GM12891 (cell line): ENCODE measurements at regions not wholly inside any gene's neighbourhood (a gene's known extent, or its start where the extent isn't known, plus 50 kb on each side); places are given as distances from the start of the nearest gene placed in this dataset.

Experiments
- DNase-seq: peaks from one replicate; pipeline ENCODE4 v3.0.0; 2011; ENCODE audit warnings: low spot score; ENCODE audit not compliant: insufficient read length
- FAIRE-seq: peaks from 2 replicates; lab custom pipeline; 2011; peaks lifted over from hg19 to GRCh38; lab: Jason Lieb, UNC
- PAX5 ChIP-seq: IDR thresholded peaks from 2 replicates; pipeline ENCODE4 v1.6.1; 2011; ENCODE audit warnings: low read length, moderate library complexity, mild to moderate bottlenecking; ENCODE audit not compliant: insufficient read depth, severe bottlenecking
- POLR2A ChIP-seq: IDR thresholded peaks from 2 replicates; pipeline ENCODE4 v1.6.1; 2011; ENCODE audit warnings: low read depth, low read length, control low read depth
- POLR2AphosphoS5 ChIP-seq: IDR thresholded peaks from 2 replicates; pipeline ENCODE4 v1.6.1; 2011; ENCODE audit warnings: low read depth, low read length, control low read depth
- POU2F2 ChIP-seq: IDR thresholded peaks from 2 replicates; pipeline ENCODE4 v1.6.1; 2011; ENCODE audit warnings: low read depth, mild to moderate bottlenecking, control low read depth, low read length, moderate library complexity
- SPI1 ChIP-seq: IDR thresholded peaks from 2 replicates; pipeline ENCODE4 v1.6.1; 2011; ENCODE audit warnings: low read depth, low read length, control low read depth
- TAF1 ChIP-seq: IDR thresholded peaks from 2 replicates; pipeline ENCODE4 v1.6.1; 2011; ENCODE audit warnings: low read depth, low read length, control low read depth

DNA sequence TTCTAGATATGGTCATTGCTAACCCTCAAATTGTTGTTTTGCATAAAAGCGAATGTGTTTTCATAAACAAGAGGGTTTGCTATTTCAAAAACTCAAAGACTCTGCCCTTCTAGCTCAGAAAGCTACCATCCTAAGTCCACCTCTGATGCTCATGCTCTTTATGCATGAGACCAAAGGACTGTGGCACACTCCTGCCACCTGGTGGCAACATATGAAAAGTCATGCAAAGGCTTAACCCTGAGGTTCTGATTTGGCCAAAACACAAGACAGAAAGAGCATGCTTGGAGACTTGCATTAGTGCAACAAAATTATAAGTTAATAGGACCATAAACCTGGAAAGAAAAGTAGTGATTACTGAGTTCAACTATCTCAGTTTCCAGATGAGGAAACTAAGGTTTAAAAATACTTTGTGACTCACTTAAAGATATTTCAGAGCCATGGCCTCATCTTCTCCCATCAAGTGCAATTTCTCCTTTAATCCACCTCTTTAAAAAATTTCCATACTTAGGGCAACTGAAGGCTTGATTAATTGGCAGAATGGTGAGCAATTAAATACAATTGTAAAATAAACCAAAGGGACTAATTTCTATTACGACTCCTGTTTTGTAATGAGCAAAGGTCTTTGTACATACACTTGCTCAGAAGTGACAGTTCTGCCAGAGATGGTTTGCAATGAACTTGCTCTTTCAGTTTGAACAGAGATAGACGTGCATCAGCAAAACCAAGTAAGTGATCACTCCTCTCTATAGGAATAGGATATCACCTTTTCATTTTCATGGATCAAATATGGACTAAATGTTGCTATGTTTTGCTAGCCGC lies 110.7 kb upstream of the RAD23B start:
- TF ChIP-seq POU2F2, result peak; percentile 74; the same call in 1 of the 2 replicates
- TF ChIP-seq SPI1, result no peak
- FAIRE-seq, result peak; percentile 87
- DNase-seq, result peak; percentile 27

DNA sequence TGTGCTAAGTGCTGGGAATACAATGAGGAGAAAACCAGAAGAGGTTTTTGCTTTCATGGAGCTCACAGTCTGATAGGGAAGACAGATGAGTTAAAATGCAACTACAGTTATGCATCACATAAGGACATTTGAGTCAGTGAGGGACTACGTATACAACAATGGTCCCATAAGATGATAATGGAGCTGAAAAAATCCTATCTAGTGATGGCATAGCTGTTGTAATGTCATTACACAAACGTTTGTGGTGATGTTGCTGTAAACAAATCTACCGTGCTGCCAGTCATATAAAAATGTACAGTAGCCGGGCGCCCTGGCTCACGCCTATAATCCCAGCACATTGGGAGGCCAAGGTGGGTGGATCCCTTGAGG lies 110.1 kb upstream of the RAD23B start:
- DNase-seq (no peak), FAIRE-seq (no peak)
- no peak for TF ChIP-seq SPI1
- no peak for TF ChIP-seq POLR2AphosphoS5
- TF ChIP-seq POU2F2, result no peak
- TF ChIP-seq PAX5, result no peak
- TF ChIP-seq POLR2A, result no peak
- TF ChIP-seq TAF1, result no peak

DNA sequence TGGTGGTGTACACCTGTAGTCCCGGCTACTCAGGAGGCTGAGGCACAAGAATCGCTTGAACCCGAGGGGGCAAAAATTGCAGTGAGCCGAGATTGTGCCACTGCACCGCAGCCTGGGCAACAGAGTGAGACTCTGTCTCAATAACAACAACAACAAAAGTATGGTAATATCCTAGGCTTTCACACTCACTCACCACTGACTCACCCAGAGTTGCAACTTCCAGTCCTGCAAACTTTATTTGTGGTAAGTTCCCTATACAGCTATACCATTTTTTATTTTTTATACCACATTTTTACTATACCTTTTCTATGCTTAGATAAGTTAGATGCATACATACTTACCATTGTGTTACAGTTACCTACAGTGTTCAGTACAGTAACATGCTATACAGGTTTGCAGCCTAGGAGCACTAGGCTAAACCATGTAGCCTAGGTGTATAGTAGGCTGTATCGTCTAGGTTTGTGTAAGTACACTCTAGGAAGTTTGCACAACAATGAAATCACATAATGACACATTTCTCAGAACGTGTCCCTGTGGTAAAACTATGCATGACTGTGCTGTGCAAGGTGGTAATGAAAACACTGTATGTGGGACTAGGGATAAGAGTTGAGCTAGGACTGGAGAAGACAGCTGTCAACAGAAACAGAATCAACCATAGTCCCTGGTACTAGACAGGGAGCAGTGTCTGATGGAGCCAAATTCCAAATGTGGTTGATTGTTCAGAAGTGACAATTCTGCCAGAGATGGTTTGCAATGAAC lies 109.5 kb upstream of the RAD23B start:
- DNase-seq (no peak), FAIRE-seq (peak; percentile 33)
- TF ChIP-seq POLR2A (no peak), POLR2AphosphoS5 (no peak), TAF1 (no peak), PAX5 (no peak), SPI1 (no peak), POU2F2 (no peak)

DNA sequence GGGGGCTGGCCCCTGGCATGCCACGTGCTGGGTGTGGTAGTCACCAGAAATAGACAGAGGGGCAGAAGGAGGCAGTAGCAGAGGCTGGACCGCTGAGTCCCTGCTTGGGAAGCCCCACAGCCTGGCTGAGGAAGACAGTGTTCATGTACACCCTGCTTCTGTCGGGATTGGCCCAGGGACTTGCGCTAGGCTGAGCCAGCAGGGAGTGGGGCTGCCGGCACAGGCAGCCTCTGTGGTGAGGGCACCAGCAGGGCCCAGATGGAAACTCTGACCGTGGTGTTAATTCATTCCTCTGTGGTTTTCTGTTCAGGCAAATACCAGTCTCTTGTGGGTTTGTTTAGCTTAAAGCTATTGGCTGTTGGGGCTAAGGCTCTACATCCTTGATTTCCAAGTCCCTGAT lies 108.6 kb upstream of the RAD23B start:
- DNase-seq, result no peak
- TF ChIP-seq PAX5 (no peak), POU2F2 (no peak), TAF1 (no peak), POLR2A (no peak), SPI1 (no peak), POLR2AphosphoS5 (no peak)
- no peak for FAIRE-seq

DNA sequence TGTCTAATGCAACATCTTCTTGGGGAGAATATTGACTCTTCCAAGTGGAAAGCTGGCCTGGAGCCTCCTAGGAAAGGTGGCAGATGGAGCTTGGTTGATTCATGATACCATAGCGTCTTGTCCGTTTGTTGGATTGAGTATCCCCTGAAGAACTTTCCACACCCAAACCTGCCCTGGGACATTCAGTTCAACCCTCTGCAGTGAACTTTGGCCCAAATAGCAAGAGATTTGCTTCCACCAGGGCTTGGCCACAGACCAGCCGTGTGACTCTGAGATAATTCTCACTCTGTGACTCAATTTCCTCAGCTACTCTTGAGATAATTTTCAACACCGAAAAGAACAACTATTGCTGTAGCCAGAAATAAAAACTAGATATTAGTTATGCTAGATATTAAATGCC lies 108.0 kb upstream of the RAD23B start:
- no peak for FAIRE-seq

DNA sequence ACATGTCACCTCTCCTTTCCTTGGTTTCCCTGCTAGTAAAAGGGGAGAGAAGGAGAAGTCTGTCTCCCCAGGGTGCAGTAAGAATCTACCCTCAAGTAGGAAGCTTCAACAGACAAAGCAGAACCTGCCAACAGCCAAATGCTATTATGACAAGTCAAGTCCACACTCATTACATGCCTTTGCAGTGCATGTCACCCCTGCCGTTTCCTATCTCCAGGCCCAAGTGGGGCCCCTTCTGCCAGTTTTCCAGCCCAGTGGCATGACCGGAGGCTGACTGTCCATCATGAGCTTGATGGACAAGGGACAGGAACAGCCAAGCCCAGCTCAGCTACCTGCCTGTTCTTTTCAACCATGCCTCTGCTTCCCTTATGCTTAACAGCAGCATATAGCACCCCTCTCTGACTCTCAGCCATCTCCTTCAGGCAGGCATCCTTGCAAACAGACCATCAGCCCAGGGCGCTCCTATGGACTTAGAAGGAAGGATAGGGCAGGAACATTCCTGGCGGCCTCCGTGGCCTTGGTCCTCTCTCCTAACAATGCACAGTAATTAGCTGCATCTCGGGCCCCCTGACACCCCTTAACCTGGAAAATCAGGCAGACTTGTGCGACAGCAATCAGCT lies 107.2 kb upstream of the RAD23B start:
- TF ChIP-seq SPI1 (no peak), POLR2A (no peak), TAF1 (no peak), PAX5 (no peak), POLR2AphosphoS5 (no peak), POU2F2 (no peak)
- DNase-seq, result no peak
- FAIRE-seq, result no peak

More for the DNA sequence above, 108.0 kb upstream of the RAD23B start:
- TF ChIP-seq POLR2AphosphoS5 (no peak), SPI1 (no peak), POLR2A (no peak), TAF1 (no peak), PAX5 (no peak), POU2F2 (no peak)
- no peak for DNase-seq

DNA sequence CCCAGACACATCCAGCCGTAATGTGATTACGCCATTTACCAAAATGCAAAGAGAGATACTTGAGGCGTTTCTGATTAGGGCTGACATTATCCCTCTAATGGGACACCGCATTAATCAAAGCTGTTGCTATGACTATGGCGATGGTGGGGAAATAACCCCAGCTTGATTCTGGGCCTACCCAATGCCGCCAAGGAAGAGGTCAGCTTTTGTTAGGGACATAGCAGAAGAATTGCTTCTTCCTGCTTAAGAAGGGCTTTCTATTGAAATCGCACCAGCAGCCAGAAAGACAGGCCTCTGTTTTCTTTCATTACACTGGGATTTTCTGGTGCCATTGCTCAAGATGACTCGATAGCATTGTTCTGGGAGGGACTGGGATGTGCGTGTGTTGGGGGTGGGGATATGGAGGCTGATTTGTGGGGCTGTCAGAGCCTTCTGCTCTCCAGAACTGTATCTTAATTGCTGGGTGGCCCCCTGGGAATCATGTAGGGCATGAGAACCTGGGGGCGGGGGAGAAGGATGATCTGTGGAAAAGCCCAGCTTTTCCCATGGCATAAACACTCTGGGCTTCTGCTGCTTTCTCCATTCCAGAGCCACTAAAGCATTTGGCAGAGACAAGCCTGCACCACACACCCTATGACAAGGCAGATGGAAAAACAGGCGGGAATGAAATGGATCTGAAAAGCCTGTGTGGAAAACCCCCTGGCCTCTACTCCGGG lies 106.5 kb upstream of the RAD23B start:
- no peak for FAIRE-seq
- DNase-seq, result no peak
- TF ChIP-seq POLR2AphosphoS5 (no peak), SPI1 (no peak), POLR2A (no peak)

DNA sequence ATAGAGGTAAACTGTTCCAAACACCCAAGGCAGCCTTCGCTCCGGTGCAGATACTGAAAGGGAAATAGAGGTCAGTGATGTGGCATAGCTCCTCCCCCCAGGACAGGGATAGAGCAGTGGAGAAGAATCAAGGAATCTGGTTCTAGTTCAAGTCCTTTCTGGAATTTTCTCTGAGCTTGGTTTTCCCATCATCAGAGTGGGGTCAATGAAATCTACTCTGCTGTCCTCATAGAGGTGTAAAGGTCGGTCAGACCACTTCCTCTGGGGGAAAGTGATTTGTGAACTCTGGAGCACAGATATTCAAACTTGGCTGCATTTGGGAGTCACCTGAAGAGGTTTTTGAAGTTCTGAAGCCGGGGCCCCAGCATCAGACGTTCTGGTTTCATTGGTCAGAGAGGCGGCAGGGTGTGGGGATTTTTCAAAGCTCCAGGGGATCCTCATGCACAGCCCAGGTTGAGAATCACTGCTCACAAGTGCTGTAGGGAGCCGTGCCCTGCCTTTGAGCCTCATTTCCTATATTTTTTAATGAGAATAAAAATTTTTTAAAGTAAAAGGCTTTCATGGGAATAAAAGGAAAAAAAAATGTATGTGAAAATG lies 105.7 kb upstream of the RAD23B start:
- DNase-seq, result no peak
- TF ChIP-seq PAX5, result no peak
- TF ChIP-seq POU2F2, result no peak
- no peak for TF ChIP-seq TAF1
- no peak for TF ChIP-seq POLR2A
- TF ChIP-seq POLR2AphosphoS5, result no peak
- no peak for TF ChIP-seq SPI1
- FAIRE-seq, result no peak
